ENCODE measurements at regions not wholly inside any gene's neighbourhood (a gene's known extent, or its start where the extent isn't known, plus 50 kb on each side); places are given as distances from the start of the nearest gene placed in this dataset.

GRCh38 chr12:127912035-127912665 is 354.8 kb upstream of the TMEM132C start:
- no peak for TF ChIP-seq RAD21 (IDR thresholded peaks at IDR 0.05; ENCODE audit: low read depth)
- TF ChIP-seq REST (IDR thresholded peaks at IDR 0.05; ENCODE audit: low read depth): no peak
- TF ChIP-seq MAX (IDR thresholded peaks at IDR 0.05): no peak
- TF ChIP-seq EP300 (IDR thresholded peaks at IDR 0.05; ENCODE audit: borderline replicate concordance): no peak
- no peak for TF ChIP-seq TAF1 (IDR thresholded peaks at IDR 0.05; ENCODE audit: low read depth)
- TF ChIP-seq NFIC (IDR thresholded peaks at IDR 0.05): no peak
- no peak for TF ChIP-seq CREB1 (IDR thresholded peaks at IDR 0.05; ENCODE audit: low read depth)
